Stimulated activated CD4-positive, alpha-beta T cell treated with anti-CD3 and anti-CD28 coated beads, Interleukin-1b, Interleukin-23, amount 100 ng/mL, for 1 hour (primary cell): ENCODE measurements at regions not wholly inside any gene's neighbourhood (a gene's known extent, or its start where the extent isn't known, plus 50 kb on each side); places are given as distances from the start of the nearest gene placed in this dataset.

Source experiments
- DNase-seq, 2 donors: peaks; one replicate each; pipeline ENCODE4 v3.0.0-alpha.2; 2020; ENCODE audit warnings: low read depth in 2 of 2

DNA sequence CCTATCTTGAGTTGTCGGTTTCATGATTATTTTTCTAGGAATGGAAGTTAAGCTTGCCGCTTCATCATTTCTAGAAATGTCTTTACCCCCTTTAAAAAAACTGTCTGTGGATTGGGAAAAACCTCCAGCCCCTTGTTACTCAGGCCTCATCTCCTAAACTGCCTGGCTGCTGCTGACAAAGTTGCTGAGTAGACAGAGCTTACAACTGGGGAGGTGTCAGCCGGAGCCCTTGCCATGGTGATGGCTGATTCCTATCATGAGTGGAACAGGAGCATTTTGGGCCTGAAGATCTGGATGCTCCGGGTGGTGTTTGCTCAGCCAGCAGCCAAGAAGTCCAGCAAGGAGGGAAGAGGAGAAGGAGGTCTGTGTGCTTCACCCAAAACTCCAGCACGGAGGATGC is 243.3 kb downstream of the ENGASE start:
- DNase-seq: no peak

DNA sequence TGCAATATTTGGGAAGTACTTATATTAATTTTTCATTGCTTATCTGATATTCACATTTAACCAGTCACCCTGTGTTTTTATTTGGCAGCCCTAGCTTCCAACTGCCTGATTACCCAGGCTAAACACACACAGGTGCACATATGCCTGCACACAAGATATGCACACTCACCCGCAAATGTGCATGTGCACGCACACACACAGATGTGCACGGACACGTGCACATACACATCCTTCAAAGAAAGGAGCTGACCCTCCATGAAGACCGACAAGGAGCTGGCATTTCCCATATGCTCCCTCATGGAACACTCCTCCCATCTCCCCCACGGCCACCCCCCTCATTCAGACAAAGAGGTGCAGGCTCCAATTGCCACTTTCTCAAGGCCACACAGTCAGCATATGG is 242.2 kb downstream of the ENGASE start:
- DNase-seq: no peak

DNA sequence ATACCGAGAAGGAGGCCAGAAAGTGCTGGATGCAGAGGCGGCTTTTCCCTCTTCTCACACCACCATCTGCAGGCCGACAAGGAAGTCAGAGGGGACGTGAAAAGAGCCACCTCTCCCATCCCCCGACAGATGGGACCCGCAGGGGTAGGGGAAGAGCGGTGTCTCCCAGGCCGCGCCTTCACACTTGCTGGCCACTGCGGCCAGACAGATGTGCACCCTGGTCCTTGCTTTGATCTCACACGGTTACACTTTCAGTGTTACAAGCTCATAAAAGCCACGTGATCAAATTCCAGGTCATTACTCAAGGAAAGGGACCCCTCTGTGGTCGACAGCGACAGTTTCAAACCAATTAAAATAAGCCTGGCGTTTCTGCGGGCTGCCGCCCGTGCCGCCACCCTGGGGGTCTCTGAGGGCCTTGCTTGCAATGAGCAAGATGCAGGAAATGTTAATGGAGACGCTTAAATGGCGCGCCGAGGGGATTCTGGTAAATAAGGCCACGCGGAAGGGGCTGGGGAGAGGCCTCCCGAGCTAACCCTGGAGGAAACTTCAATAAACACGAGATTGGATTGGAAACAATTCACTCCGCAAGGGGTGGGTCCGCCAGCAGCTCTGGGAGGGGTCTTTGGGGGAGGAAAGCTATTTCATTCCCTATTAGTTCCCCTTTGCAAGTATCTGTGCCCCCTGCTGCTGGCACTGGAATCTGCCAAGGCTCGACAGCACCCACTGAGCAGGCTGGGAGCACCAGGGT is 240.9 kb downstream of the ENGASE start:
- DNase-seq: no peak

DNA sequence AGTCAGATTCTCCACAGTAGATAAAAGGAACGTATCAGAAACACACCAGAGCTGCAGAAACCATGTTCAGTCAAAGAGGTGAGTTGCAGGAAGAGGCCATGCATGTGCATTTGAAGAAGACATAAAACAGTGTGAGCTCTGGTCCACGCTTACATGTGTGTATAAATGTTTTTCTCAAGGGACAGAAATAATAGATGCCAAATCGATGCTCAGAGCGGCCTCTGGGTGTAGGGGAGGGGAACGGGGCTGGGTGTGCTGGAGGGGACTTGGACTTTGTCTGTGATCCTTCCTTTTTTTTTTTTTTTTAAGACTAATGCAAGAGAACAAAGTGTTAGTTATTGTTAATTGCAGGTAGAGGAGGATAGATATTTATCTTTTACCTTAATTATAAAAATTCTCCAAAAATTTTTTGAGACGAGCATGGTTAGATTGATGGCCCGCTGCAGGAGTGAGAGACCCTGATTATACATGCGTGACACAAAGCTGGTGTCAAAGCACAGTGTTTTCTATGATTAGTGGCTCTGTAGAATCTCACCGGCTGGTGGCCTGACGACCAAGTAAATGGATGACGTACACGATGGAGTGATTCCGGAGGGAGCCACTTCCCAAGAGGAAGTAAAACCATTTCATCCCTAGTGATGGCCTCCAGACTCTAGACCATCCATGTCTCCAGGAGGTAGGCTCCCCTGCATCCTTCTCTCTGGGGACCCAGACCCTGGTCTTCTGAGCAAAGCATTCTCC is 240.2 kb downstream of the ENGASE start:
- DNase-seq: no peak

- no peak for DNase-seq
Observed at GRCh38 chr17:79311373-79311772, 236.7 kb downstream of the ENGASE start.

- DNase-seq: no peak
Observed at GRCh38 chr17:79306424-79307318, 232.0 kb downstream of the ENGASE start.

DNA sequence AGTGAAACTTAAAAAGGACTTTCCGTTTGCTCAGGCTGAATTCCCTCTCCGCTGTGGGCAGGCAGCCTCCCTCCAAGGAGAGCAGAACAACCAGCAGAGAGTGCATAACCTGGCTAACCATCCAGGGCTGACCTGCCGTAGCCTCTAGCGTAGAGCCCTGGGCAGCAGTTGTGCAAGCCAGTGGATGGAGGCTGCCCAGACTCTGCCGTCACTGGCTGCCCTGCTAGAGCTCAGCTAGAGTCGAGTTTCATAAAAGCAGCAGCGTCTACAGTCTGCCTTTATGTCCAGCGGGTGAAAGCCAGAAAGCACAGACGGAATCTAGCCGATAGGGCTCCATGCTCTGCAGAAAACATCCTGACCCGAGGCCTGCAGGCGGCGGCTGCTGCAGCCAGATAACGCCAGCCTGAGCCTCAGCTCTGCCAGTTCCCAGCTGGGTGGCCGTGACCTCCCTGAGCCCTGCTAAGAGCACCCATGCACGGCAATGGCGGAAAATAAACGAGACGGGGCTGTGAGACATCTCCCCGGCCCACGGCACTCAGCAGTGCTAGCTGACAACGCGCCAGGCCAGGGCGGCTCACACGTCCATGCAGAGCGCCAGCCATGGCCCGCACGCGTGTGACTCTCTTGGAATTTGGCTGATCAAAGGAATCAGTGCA is 231.3 kb downstream of the ENGASE start:
- no peak for DNase-seq

GRCh38 chr17:79305376-79305767 is 230.7 kb downstream of the ENGASE start:
- no peak for DNase-seq

DNA sequence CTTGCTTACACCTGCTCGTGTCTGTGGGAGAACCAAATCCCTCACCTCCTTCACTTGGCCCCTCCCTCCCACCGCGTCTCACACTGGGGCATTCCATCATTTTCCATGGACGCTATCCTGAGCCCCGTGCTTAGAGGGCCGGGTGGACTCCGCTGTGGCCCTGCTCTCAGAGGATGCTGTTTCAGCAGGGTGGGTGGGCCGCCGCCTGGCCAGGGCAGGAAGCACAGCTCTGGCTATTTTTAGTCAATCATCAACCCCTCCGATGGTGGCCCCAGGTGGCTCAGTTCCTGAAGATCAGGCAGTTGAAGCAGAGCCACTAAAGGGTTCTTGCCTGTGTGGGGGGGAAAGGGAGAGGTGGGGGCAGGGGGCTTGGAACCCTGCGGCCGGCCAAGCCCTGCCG is 230.3 kb downstream of the ENGASE start:
- no peak for DNase-seq

DNA sequence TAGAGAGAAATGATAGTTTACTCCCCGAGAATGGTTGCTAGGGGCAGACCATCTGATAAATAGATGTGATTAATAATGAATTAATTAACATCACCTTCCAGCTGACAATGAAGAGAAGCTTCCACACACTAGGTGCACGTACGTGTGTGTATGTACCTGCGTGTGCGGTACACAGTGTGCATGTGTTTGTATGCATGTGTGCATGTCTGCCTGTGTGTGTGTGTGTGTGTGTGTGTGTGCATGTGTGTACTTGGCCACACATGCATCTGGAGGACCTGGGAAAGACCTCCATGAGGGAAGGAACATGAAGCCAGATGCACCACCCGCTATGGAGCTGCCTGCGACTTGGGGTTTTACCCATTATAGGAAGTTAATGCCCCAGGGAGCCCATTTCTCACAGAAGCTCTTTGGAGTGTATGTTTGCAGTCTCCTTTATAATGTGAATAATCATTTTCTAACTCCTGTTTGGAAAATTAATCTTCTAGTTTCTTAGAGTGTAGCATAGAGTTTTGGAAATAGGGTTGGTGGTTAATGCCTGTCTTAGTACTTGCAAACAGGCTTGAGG is 229.1 kb downstream of the ENGASE start:
- DNase-seq: no peak

DNA sequence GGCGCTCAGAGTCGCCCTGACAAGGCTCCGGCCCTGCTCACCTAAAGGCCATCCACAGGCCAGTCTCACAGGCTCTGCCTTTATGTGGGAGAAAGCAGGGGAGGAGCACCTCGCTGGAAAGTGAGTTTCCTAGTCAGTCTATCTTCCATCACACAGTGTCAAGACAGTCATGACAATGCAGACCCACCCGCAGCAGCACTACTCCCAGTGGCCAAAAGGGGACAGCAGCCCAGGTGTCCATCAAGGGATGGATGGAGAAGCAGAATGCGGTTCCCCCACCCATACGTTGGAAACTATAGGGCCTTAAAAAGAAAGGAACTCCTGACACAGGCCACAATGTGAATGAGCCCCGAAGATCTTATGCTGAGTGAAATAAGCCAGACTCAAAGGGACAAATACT is 226.8 kb downstream of the ENGASE start:
- no peak for DNase-seq

DNA sequence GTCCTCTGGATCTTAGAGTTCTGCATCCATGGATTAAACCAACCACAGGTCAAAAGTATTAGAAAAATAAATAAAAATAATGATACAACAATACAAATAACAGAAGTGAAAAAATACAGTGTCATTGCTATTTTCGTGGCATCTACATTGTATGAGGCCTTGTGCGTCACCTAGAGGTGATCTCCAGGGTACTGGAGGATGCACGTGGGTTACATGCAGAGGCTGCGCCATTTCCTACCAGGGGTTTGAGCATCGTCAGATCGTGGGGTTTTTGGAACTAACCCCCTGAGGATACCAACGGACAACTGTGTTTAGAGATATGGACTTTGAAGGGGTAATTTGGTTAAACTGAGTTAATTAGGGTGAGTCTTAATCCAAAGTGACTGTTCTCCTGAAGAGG is 224.7 kb downstream of the ENGASE start:
- DNase-seq: no peak

DNA sequence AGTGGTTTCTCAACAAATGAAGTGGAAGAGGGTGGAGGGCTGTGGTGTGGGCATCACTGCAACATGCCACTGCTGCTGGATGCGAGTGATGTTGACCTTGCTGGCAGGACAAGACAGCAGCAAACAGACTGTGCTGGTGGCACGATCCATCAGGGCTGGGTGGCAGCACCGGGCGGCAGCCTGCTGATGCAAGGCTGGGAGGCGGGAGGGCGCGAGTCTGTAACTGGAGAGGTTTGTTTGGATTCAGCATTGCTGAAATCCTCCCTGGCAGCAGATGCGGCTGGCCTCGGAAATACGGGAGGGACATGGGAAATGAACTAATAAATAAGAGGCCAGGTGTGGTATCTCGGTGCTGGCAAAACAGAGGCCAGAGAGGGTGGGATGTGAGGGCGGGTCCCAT is 224.2 kb downstream of the ENGASE start:
- DNase-seq: no peak

- DNase-seq: no peak
Observed at GRCh38 chr17:79296243-79296642, 221.6 kb downstream of the ENGASE start.

DNA sequence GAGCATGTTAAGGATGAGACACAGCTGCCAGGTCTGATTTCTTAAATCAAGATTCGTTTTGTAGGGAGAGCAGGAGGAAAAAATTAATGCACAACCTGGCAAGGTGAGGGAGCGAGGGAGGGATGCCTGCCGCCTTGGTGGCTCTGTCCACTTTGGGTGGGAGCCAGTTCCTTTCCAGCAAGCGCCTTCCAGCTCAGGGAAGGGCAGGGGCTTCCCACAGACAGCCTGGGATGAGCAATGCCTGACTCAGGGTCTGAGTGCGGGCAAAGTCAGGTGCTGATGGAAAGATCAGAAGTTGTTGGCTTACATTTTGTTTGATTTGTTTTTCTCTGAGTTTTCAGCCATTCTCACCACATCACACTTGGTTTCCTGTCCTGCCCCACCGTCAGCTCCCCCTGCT is 220.7 kb downstream of the ENGASE start:
- DNase-seq: no peak

GRCh38 chr17:79294459-79295071 is 219.9 kb downstream of the ENGASE start:
- peak in 1 of 2 donors; percentile 10 for DNase-seq

DNA sequence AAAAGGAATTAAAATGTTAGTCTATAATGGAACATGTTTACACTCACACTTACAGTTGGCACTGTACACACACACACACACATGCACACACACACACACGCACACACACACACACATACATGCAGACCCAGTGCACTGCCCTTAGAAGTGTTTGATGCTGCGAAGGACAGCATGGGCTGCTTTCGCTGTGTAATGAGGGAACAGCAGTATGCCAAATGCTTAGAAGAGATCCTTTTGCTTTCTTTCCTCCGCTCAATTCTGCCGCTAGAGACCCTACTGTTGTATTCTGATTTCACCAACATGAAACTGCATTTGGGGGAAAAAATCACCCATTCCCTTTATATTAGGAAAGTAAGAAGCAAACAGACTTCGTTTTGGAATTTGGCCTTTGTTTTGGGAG is 217.9 kb downstream of the ENGASE start:
- no peak for DNase-seq

- no peak for DNase-seq
Observed at GRCh38 chr17:79291391-79291790, 216.8 kb downstream of the ENGASE start.

GRCh38 chr17:79290726-79291125 is 216.1 kb downstream of the ENGASE start:
- DNase-seq: no peak

DNA sequence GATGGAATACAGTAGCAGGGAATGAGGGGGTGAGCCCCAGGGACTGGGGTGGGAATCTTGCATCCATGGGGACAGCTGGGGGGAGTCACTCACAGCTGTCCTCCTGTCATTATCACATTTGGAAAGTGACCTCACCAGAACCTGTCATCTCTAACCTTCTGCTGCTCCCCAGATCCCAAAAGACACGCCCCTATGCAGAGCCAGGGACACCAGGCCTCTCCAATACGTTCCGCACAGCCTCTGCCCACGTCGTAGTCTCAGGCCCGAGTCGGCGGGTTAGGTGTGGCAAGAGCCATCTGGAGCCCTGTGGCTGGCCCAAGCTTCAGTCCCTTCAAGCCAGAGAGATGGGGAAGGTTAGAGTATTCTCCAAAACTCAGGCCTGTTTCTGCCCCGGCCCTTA is 214.3 kb downstream of the ENGASE start:
- no peak for DNase-seq

GRCh38 chr17:79286440-79286839 is 211.8 kb downstream of the ENGASE start:
- DNase-seq: no peak
